DOHH2 (cell line): ENCODE measurements at regions not wholly inside any gene's neighbourhood (a gene's known extent, or its start where the extent isn't known, plus 50 kb on each side); places are given as distances from the start of the nearest gene placed in this dataset.

Source experiments
- EZH2phosphoT487 ChIP-seq: fragments of 200-600 bp; sonication (generic); IDR thresholded peaks from 2 replicates; pipeline ENCODE4 v1.6.1; 2017; ENCODE audit warnings: borderline replicate concordance, mild to moderate bottlenecking, antibody characterized with exemption, low read length, moderate library complexity, mixed read lengths
- TF ChIP-seq, protein P1 (sequence below): fragments of 200-600 bp; sonication (generic); IDR thresholded peaks from one replicate; pipeline ENCODE4 v1.5.1; 2014; ENCODE audit warnings: antibody characterized with exemption, mild to moderate bottlenecking, low read depth, low read length; ENCODE audit not compliant: poor library complexity, severe bottlenecking

DNA sequence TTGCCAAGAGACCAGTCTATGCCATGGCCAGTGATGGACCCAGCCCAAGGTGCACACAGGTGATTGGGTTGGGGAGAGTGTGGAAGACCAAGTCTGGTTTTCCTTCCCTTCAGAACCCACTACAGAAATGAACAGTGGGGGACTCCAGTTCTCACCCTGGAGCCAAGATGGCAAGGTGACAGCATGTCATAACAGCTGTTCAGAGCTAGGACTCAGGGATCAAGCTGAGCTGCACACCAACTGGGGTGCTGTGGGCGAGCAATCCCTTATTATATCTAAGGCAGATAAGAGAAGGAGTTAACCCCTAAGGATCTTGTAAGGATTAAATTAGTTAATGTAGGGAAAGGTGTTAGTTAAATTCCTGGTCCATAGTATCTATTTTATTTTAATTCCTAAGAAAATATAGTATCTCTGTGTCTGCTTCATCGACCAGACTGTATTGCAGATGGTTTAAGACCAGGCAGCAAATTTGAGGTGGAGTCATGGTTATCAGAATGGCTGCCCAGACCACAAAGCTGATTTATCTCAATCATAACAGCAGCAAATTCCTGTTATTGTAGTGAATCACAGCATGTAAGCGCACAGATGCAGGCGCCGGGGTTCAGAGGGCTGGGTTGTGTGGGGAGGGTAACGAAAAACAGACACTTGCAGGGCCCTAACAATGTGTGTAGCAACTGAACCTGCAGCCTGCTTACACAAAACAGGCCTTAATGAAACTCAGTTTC is 208.7 kb upstream of the ZNF32 start:
- TF ChIP-seq, protein P1, sequence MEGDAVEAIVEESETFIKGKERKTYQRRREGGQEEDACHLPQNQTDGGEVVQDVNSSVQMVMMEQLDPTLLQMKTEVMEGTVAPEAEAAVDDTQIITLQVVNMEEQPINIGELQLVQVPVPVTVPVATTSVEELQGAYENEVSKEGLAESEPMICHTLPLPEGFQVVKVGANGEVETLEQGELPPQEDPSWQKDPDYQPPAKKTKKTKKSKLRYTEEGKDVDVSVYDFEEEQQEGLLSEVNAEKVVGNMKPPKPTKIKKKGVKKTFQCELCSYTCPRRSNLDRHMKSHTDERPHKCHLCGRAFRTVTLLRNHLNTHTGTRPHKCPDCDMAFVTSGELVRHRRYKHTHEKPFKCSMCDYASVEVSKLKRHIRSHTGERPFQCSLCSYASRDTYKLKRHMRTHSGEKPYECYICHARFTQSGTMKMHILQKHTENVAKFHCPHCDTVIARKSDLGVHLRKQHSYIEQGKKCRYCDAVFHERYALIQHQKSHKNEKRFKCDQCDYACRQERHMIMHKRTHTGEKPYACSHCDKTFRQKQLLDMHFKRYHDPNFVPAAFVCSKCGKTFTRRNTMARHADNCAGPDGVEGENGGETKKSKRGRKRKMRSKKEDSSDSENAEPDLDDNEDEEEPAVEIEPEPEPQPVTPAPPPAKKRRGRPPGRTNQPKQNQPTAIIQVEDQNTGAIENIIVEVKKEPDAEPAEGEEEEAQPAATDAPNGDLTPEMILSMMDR: no peak
- no peak for TF ChIP-seq EZH2phosphoT487
